HG03432 (cell line): ENCODE measurements at regions not wholly inside any gene's neighbourhood (a gene's known extent, or its start where the extent isn't known, plus 50 kb on each side); places are given as distances from the start of the nearest gene placed in this dataset.
"Not testable (repeated sequence)": the region's sequence is repeated elsewhere in the genome, so short reads cannot be mapped to it uniquely, and the experiment has no call there.

ENCODE experiments used
- ATAC-seq: cut with Tn5 transposase; IDR thresholded peaks from one replicate; pipeline ENCODE4 v1.9.1; 2021; ENCODE audit warnings: mild to moderate bottlenecking, moderate library complexity; ENCODE audit not compliant: unreplicated experiment

DNA sequence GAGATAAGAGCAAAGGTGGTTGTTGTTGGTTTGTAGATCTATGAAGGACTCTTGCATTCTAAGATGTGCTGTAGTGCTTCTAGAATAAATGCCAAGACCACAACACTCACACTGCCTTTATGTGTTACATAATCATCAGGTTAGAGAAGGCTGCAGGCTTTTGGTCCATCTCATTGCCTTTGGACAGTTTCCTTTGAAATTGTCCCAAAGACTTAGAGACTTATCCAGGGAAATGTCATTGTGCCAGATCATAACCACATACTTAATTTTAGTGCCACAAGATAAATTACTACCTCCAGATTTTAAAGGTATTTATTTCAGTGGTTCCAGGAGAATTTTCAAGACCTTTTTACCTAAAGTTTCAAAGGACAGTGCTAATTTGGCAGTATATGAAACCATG lies 666.6 kb upstream of the CITED2 start:
- no peak for ATAC-seq

DNA sequence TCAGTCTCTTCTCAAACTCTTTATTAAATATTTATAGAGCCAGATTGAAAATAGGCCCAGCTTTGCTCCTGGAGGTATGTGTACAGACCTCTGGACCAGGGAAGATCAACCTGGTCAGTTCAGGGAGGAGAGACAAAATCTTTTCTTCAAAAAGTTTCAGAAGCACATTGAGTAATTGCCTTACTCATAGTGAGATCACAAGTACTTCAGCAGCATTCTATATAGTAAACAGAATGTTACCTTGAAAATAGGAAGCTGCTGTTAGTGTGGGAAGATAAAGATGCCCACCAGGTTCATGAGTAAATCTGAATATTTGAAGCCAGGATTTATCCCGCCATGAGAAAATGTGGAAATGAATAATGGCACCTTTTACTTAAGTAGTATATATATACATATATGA lies 665.9 kb upstream of the CITED2 start:
- no peak for ATAC-seq

GRCh38 chr6:140039364-140039763 lies 664.9 kb upstream of the CITED2 start:
- ATAC-seq: no peak

DNA sequence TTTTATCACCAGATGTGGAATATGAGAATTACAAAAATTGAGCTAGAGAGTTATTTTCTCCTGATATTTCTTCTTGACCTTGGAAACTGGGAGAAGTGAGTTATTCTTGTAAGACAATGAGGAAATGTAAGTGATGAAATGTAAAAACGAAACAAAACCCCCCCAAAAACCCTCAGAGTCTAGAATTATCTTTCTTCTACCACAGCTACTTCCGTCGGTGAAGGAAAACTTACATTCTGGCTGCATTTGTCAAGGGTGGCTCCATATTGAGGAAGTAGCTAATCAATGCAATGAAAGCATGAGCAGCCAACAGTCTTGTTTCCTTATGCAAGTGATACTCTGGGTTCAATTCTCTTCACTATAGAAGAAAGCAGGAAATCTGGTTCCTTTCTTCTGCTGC lies 661.7 kb upstream of the CITED2 start:
- no peak for ATAC-seq

DNA sequence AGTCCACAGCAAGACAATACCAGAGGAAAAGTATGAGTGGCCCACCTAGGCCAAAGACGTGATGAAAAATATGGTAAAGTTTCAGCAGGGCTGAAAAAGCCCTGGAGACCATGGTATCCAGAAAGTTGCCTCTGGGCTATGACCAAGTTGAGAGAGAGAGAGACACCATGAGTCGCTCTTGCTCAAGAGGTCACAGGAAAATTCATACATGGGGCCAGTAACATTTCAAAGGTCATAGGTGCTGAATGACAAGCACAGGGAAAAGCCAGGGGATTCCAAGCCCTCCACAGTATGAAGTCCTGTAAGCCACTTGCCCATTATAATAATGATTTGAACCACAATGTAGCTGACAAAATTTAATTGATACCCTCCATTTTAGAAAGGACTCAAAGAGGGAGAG lies 657.7 kb upstream of the CITED2 start:
- ATAC-seq: no peak

DNA sequence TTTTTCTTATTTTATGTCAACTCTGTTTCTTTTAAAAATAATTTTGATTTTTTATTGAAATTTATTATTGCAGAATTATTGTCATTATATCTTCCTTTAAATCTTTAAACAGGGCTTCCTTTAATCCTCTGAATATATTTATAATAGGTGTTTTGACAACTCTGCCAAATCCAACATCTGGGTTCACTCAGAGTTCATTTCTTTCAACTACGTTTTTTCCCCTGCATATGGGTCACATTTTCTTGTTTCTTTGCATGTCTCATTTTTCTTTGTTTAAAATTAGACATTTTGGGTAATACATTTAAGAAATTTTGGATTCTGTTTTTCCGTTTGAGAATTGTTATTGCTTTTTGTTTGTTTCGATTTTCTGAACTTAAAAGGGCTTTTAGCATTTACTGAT lies 655.1 kb upstream of the CITED2 start:
- no peak for ATAC-seq

DNA sequence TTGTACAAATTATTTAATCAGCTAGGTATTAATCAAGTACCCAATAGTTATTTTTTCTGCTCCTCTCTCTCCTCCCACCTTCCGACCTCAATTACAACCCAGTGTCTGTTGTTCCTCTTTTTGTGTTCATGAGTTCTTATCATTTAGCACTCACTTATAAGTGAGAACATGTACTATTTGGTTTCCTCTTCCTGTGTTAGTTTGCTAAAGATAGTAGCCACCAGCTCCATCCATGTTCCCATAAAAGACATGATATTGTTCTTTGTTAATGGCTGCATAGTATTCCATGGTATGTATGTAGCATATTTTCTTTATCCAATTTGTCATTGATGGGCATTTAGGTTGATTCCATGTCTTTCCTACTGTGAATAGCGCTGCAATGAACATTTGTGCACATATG lies 652.8 kb upstream of the CITED2 start:
- no peak for ATAC-seq

- no peak for ATAC-seq
These were observed 652.1 kb upstream of the CITED2 start for GRCh38 chr6:140026546-140026945.

GRCh38 chr6:140025171-140025570 lies 650.7 kb upstream of the CITED2 start:
- ATAC-seq: no peak

GRCh38 chr6:140020207-140020791 lies 645.9 kb upstream of the CITED2 start:
- no peak for ATAC-seq

DNA sequence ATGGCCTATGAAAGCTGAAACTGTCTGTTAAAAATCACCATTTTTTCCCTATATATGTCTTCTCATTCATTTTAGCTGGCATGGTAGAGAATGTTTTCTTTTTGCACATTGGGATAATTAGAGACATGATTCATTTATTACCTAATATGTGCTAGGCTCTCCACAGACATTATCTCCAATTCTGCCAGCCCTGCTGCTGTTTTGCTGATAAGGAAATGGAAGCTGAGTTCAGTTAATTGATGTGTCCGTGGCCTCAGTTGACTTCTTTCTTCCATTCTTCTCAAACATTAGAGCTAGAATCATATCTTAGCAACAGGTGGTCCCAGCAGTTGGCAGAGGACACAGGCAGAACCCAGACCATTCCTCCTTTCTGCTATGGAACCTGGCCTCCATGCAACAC lies 644.1 kb upstream of the CITED2 start:
- no peak for ATAC-seq

DNA sequence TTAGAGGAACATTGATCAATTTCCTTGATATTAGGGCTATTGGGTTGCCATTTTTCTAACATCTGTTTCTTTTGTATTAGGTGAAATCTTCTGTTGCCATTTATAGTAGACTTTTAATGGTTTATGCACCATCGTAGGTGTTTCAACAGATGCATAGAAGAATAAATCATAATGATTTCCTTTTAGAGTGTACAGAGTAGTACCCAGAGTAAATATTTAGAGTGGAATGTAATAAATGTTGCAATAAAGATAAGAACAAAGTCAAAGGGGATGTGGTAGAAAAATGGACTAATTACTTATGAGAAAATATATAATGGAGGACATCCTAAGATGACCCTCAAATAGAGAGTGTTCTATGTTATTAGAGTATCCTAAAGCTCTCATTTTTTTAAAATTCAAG lies 643.0 kb upstream of the CITED2 start:
- no peak for ATAC-seq

DNA sequence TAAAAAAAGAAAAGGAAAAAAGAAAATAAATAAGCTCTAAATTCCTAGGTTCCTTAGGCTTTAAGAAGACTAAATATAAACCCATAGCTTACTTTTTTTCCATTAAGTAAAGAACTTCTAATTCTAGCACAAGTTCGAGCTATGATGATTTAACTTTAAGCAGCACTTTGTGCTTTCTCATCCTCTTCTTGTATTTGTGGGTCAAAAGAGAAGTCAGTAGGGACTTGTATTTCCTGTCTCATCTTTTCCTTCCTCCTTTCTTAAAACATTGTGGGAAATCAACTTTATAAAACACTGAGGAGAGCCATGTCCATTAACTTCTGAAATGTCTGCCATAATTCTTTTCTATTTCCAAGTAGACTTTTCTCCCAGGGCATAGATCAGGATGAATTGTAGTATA lies 637.7 kb upstream of the CITED2 start:
- ATAC-seq: no peak

DNA sequence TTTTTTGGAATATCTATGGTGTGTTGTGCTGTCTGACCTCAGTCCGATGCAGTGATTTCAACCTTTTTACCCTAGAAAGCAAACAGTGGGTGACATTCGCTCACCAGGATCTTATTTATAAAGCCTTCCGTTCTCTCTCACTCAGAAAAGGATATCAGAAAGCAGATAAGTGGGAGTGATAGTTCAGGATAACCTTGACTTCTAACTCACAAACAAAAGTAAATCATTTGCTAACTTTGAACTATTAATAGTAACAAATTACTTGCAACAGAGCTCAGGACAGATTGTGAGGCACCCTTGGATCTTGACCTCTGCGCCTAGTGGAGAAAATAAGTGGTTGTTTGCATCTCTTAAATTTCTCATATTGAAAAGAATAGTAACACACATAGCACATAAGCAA lies 637.1 kb upstream of the CITED2 start:
- no peak for ATAC-seq

- ATAC-seq: no peak
These were observed 634.8 kb upstream of the CITED2 start for GRCh38 chr6:140009286-140009685.

- no peak for ATAC-seq
These were observed 633.1 kb upstream of the CITED2 start for GRCh38 chr6:140007525-140007924.

GRCh38 chr6:140003217-140003616 lies 628.8 kb upstream of the CITED2 start:
- ATAC-seq: no peak

GRCh38 chr6:140002396-140003022 lies 628.1 kb upstream of the CITED2 start:
- no peak for ATAC-seq

DNA sequence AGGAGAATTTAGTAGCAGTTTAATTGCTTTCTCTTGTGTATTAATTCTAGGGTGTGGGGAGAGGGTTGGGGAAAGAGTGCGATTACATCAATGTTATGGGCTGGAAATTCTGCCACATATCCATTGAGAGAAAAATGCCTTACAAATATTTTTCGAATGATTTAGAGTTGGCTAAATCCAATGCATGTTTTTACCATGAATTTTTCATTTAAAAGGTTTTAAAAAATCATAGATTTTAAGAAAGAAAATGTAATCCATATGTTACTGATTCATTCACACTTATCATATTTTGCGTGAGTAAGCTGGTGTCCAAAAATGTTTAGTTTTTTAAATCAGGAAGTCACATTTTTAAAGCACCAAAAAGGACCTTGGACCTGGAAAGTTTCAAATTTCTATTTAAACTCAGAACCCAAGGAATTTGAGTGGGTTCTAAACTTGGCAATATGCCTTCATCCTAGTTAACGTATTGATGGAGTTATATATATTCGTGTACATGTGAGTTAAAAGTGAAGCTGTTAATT lies 627.4 kb upstream of the CITED2 start:
- no peak for ATAC-seq

- ATAC-seq: no peak
These were observed 626.6 kb upstream of the CITED2 start for GRCh38 chr6:140001005-140001404.

DNA sequence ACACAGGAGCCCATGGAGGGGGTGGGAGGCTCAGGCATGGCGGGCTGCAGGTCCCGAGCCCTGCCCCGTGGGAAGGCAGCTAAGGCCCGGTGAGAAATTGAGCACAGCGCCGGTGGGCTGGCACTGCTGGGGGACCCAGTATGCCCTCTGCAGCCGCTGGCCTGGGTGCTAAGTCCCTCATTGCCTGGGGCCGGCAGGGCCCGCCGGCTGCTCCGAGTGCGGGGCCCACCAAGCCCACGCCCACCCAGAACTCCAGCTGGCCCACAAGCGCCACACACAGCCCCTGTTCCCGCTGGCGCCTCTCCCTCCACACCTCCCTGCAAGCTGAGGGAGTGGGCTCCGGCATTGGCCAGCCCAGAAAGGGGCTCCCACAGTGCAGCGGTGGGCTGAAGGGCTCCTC lies 625.2 kb upstream of the CITED2 start:
- ATAC-seq: not testable (repeated sequence)

- not testable (repeated sequence) for ATAC-seq
These were observed 624.0 kb upstream of the CITED2 start for GRCh38 chr6:139998478-139998877.
